HG02763 (cell line): ENCODE measurements at regions not wholly inside any gene's neighbourhood (a gene's known extent, or its start where the extent isn't known, plus 50 kb on each side); places are given as distances from the start of the nearest gene placed in this dataset.
"Not testable (repeated sequence)": the region's sequence is repeated elsewhere in the genome, so short reads cannot be mapped to it uniquely, and the experiment has no call there.

Source experiments
- ATAC-seq: cut with Tn5 transposase; IDR thresholded peaks from one replicate; pipeline ENCODE4 v1.9.1; 2021; ENCODE audit warnings: mild to moderate bottlenecking, moderate library complexity; ENCODE audit not compliant: unreplicated experiment

DNA sequence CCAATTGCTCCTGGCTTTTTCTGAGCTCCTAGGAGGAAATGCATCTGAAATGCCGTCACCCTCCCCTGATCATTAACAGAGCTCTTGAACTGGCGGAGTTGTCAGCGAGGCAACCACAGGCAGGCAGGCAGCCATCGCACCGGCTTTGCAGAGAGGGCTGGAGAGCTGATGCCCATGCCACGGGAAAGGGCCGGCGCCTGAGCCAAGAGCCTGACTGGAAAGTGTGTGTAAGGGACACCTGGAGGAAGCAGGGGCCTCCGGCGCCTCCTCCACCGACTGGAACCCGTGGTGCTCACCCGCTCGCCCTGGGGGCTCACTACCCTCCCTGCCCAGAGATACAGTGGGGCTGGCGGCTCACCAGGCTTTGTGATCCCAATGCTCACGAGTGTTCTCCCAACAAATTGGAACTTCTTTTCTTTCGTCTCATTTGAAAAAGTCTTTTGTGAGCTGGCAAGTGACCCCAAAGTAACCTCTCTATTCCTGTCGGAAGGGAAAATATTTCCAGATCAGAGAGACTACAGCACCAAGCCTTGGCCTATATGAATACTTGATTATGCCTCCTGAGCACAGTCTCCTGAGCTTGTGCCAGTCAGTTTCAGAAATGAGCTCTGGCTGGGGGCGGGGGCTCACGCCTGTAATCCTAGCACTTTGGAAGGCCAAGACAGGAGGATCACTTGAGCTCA lies 97.7 kb upstream of the SLC25A33 start:
- no peak for ATAC-seq

DNA sequence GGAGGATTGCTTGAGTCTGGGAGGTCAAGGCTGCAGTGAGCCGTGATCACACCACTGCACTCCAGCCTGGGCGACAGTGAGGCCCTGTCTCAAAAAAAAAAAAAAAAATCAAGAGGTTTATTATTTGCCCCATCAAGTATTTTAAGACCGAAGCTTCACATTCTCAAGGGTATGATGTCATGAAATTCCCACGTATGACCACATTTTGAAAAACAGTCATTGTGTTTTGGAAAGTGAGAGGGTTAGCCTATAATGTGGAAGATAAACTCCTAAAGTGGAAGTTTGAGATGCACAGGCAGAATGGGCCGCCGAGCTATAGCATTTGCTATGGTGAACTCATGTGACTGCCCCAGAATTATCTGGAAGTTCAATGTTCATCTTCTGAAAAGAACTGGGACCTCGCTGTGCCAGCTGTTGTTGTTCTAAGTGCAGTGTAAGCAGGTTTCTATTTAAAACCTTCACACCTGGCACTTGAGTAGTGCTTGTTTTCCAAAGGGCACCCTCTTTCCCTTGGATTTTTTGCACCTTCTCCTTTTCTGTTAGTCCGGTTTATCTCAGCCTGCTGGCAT lies 96.9 kb upstream of the SLC25A33 start:
- ATAC-seq: no peak

DNA sequence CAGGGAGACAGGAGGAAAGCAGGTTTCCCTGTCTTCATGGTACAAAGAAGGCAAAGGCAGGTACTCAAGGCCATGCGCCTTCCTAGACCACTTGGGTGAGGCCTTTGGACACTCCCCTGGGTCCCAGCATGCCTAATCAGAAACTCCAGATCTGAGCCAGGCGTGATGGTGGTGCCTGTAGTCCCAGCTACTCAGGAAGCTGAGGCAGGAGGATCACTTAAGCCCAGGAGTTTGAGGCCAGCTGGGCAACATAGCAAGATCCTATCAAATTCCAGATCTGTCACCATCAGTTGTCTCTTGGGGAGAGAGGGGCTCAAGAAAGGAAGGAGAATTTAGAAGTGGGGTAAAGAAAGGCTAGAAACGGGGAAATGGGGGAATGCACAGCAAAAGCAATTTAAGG lies 96.3 kb upstream of the SLC25A33 start:
- no peak for ATAC-seq

DNA sequence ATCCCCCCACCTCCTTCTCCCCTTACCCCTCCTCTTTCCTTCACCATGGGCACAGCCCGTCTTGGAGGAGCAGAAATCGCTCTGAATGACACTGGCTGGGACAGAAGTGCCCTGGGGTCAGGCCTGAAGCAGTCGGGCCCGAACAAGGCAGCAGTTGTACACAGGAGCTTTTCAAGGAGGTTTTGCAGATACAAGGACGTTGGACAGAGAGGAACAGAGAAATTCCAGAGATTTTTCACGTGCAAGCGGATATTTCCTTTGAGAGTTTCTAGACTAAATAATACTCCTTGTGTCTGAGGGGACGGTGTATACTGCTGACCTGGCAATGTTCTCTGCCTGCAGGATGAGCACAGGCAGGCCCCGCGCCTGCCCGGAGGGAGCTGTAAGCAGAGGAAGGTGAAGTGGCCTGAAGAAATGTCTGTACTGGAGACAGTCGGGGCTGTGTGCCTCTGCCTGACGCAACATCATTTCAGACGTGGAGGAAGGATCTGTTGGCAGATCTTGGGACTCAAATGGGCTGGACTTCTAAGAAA lies 95.3 kb upstream of the SLC25A33 start:
- ATAC-seq: no peak

DNA sequence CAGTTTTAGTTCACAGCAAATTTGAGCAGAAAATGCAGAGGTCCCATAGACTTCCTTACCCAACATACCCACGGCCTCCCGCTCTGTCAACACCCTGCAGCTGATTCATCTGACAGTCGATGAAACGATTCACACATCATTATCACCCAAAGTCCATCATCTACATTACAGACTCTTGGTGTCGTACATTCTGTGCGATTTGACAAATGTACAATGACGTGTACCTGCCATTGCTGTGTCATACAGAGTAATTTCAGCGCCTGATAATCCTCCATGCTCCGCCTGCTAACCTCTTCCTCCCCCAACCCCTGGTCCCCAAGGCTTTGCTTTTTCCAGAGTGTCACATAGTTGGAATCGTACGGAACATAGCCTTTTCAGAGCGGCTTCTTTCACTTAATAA lies 94.7 kb upstream of the SLC25A33 start:
- ATAC-seq: no peak

DNA sequence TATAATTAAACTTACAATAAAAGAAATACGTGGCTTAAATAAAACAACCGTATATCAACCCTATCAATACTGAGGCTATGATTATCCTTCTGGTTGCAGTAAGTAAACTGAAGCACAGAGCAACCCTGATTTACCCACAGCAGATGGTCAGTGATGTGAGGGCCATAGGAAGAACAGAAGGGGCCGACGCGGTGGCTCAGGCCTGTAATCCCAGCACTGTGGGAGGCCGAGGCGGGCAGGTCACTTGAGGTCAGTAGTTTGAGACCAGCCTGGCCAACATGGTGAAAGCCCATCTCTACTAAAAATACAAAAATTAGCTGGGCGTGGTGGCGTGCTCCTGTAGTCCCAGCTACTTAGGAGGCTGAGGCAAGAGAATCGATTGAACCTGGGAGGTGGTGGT lies 94.2 kb upstream of the SLC25A33 start:
- ATAC-seq: not testable (repeated sequence)

DNA sequence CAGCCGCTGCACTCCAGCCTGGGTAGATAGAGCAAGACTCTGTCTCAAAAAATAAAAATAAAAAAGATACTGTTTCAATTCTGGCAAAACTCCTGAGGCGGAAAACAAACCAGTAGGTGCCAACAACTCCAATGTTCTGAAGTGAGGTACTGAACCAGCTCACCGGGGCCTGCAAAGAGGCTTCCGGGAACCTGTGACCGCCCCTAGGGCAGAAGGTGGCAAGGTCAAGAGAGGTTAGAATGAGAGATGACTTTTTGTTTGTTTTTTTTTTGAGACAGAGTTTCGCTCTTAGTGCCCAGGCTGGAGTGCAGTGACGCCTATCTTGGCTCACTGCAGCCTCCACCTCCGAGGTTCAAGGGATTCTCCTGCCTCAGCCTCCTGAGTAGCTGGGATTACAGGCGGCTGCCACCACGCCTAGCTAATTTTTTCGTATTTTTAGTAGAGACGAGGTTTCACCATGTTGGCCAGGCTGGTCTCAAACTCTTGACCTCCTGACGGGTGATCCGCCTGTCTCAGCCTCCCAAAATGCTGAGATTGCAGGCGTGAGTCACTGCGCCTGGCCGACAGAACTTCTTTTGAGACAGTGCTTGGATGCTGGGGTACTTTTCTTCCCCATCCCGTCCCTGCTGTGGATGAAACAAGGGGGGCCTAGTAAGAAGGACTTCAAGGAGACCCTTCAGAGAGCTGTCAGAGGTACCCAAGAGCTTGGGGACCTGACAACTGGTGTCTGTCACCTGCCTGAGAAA lies 91.9 kb upstream of the SLC25A33 start:
- no peak for ATAC-seq

DNA sequence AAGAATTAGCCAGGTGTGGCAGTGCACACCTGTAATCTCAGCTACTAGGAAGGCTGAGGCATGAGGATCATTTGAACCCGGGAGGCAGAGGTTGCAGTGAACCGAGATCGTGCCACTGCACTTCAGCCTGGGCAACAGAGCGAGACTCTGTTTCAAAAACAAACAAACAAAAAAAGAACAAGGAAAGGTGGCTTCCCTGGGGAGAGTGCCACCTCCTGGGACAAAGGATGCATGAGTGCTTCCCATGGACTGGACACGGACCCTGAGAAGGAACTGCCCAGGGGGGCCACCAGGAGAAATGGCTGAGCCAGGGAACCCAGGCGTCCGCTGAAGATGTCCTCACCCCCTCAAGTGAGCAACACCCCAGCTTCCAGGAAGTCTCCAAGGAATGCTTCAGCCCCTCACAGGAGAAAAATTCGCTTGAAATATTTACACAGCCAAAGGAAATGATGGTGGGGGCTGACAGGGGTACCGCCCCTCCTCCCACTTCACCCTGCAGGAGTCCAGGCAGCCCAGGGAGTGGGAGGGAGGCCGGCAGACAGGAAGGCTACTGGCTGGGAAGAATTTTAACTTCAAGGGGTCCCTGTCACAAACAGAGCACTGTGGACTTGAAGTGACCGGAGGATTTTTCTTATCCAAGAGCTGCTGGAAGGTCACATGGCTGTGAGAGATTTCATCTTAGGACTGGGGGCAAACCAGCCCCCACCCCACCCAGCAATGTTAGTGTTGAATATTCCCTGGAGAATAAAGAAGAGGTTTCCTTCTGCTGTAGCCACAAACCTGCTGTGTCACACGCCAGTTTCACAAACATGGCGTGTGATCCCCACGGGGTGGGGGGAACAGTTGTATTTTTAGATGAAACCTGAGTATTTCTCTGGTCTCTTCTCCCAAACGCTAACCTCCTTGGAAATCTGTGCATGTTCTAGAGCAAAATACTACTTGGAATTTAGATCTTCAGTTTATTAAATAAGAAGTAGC lies 90.8 kb upstream of the SLC25A33 start:
- ATAC-seq: no peak

DNA sequence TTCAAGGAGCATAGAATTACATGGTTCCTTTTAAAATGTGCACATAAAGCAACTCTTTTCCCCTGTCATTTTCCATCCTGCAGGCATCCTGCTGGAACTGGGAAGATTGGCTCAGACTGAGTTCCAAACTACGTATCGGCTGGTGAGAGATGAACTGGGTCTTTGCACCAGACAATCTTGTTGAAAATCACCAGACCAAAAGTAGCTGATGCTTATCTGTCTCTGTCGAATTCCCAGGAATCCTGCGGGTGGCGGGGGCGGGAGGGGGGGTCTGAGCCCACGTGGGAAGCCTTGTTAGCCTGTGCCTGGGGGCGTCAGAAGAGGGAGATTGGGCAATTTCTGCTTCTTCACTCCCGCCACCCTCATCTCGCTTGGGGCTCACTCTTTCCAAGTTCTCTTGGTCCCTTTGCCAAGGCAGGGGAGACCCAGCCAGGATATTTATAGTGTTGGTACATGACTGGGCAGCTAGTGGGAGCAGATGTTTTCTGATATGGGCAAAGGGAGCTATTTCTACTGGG lies 90.1 kb upstream of the SLC25A33 start:
- ATAC-seq: no peak

DNA sequence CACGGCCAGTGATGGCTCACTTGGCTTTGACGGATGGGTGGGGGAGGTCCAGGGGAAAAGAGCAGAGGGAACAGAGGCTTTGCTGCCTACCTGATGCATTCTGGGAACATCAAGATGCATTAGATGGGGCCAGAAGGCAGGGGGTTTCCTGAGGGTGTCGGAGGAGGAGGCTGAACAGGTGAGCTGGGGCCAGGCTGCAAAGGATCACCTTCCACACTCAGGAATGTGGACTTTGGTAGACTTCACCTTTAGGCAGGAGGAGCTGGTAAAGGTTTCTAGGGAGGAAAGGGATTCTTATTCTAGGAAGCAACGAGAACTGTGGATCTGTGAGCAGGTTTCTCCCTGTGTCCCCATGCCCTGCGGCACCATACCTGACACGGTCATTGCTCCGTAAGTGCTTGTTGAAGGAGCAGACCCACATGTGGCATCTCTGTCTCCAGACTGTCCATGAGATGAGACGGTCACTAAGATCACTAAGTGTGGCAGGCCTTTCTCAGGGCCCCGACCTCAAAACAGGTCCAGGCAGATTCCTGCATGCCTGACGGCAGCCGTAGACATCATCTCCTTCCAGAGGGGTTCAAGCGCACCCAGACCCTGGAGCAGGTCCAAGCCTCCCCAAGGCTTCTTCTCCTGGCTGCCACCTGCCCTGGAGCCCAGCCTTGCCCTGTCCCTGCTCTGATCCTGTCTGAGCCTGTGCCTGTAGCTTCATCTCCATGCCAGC lies 89.1 kb upstream of the SLC25A33 start:
- no peak for ATAC-seq

DNA sequence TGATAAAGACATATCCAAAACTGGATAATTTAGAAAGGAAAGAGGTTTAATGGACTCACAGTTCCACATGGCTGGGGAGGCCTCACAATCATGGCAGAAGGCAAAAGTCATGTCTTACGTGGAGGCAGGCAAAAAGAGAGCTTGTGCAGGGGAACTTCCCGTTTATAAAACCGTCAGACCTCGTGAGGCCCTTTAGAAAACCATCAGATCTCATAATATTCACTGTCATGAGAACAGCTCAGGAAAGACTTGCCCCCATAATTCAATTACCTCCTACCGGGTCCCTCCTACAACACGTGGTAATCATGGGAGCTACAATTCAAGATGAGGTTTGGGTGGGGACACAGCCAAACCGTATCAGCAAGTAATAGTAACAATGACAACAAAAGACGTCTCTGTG lies 88.2 kb upstream of the SLC25A33 start:
- no peak for ATAC-seq

DNA sequence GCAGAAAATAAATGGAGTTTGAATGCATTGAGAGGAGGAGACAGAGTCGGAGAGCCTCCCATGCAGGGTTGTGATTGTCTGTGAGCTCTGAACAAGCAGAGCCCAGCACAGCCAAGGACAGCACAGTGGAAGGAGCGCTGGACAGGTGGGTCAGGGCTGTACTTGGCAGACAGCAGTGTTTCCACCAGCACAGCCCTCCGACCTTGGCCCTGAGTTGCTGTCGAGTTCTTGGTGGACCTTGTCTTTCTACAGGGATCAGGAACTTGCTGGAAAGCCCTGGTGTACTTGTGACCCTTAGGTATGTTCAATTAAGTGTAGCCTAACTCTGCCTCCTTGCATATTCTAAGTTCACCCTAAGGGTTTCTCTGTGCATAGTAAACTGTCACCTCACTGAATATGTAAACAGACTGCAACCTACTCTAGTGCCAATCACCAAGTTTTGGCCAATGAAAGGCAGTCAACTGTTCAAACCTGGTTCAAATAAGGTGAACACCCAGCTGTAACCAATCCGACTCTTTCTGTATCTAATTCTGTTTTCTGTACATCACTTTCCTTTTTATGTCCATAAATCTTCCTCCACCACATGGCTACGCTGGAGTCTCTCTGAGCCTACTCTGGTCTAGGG lies 86.6 kb upstream of the SLC25A33 start:
- ATAC-seq: no peak

DNA sequence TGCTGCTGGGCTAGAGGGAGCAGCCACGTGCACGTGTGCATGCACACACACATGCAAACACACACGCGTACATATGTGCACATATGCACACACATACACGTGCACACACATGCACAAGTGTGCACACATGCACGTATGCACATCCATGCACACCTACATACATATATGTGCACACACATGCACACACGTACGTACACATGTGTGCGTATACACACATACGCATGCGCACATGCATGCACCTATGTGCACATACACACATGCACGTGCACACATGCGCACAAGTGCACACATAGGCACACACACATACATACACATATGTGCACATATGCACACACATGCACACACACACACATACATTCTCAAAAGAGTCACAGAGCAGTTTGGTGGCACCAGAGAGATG lies 85.9 kb upstream of the SLC25A33 start:
- no peak for ATAC-seq

DNA sequence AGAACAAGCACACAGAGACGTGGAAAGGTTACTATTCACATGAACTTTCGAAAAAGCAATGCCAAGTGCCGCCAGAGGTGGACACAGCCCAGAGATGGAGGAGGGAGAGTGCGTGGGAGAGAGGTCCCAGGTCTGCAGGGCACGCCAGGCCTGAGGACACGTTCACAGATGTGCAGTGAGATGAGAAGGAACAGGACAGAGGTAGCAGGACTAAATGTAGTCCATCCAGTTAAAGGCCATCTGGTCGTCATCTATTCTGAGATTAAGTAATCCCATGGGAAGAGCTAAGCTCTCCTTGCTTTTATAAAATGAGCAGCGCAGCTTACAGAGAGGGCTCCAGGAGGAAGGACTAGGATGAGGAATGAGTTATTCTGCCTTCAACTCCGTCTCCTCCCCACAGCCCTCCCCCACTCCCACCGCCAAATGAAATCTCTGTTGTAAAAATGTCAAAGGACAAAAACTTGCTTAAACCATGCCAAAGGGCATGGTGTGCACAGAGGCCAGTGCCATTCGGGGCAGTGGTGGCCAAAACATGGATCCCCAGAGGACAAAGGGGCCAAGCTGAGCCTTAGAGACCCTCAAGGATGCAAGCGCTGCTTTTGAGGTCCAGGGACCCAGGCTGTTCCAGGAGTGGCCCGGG lies 85.4 kb upstream of the SLC25A33 start:
- no peak for ATAC-seq

DNA sequence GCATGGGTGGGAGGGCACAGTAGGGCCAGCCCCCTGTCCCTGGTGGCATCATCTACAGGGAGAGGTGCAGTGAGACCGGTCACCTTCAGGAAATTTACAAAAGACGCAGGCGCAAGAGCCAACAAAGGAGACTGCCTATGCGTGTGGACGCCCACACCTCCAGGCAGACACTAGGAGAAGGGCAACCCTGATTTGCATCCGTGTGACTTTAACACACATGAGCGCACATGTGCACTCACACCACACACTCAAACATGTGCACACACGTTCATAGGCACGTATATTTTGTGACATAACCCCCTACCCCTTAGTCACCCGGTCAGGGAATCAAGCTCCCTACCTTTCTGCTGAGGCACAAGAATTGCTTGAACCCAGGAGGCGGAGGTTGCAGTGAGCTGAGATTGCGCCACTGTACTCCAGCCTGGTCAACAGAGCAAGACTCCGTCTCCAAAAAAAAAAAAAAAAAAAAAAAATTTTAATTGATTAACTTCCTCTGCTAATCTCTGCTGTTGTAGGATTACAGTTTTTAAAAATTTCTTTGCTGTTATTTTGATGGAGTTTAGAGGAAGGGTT lies 84.7 kb upstream of the SLC25A33 start:
- ATAC-seq: no peak

DNA sequence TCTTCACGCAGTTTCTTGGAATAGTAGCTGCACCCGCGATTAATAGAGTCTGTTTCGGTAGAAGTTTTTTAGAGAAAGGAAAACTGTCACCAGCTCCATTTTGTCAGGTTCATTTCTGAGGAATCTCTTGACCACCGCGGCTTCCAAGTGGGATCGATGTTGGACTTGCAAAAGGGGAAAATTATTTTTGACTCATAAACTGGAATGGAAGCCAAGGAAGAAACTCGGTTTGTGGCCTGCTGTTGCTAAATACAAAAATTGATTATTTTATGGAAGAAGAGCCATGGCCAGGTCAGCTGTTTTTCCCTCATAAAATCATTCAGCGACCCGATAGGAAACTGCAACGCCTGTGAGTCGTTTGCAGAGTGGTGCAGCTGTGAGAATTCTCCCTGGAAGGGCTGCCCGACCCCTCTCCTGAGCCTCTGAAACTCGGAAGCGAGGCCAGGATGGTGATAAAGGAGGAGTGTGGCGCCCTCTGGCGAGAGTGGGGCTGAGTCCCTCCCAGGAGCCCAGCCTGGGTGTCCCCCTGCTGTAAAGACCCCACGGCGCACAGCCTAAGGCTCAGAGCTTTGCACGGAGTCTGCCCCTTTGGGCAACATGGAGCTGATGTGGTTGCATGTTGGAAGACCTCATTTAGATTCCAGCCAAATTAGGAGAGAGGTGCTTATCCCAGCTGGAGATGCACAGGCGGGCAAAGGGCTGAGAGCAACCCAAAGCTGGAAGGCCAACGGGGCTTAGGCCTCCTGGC lies 83.6 kb upstream of the SLC25A33 start:
- no peak for ATAC-seq

DNA sequence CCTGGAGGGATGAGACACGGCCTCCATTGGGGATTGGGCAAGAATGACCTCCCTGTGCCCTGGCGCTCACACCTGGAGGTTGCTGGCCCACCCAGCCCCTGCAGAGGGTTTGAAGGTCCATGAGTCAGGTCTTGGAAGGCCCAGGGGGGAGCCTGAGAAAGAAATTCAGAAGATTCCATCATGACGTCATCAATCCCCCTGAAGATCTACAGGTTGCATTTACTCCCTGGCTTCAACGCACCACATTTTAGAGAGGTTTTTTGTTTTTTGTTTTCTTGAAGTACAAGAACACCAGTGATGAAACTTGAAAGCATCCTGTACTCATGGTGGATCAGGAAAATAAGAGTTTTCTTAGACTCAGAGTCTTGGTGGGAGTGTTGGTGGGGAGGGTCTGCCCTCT lies 82.4 kb upstream of the SLC25A33 start:
- ATAC-seq: no peak

DNA sequence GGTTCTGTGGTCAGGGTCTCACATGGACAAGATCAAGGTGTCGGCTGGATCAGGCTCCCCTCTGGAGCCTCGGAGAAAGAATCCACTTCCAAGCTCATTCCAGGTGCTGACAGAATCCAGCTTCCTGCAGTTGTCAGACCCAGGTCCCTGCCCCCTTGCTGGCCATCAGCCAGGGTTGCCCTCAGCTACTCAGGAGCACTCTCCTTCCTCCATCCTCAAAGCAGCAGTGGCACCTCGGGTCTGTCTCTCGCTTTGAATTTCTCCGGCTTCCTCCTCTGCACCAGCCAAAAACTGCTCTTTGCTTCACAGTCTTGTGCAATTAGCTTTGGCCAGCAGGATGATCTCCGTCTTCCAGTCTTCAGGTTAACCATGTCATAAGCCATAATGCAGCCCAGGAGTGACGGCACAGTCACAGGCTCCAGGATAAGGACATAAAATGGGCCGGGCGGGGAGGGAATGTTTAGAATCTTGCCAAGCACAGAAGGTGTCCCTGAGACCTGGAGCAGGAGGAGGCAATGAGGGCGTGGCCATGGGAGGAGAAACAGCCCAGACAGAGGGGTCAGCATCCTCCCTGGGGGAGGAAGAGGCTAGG lies 79.4 kb upstream of the SLC25A33 start:
- no peak for ATAC-seq
